ENCODE measurements at regions not wholly inside any gene's neighbourhood (a gene's known extent, or its start where the extent isn't known, plus 50 kb on each side); places are given as distances from the start of the nearest gene placed in this dataset.

GRCh38 chr4:14362385-14362784, 639.9 kb upstream of the CPEB2 start:
- TF ChIP-seq EZH2 (IDR thresholded peaks at IDR 0.05; ENCODE audit: low read depth, unreplicated experiment), result no peak
- no peak for TF ChIP-seq POLR2AphosphoS5 (IDR thresholded peaks at IDR 0.05; ENCODE audit: low read depth)
- TF ChIP-seq REST (IDR thresholded peaks at IDR 0.05; ENCODE audit: unreplicated experiment), result no peak
- no peak for TF ChIP-seq CTCF (conservative IDR thresholded peaks at IDR 0.05; ENCODE audit: low read depth in 2 of 2)
- TF ChIP-seq NANOG (IDR thresholded peaks at IDR 0.05; ENCODE audit: borderline replicate concordance), result no peak
- no peak for TF ChIP-seq EZH2phosphoT487 (IDR thresholded peaks at IDR 0.05; ENCODE audit: unreplicated experiment)
- no peak for TF ChIP-seq JUNB (IDR thresholded peaks at IDR 0.05; ENCODE audit: unreplicated experiment)
- TF ChIP-seq ZNF114 (CRISPR knock-in tag; IDR thresholded peaks at IDR 0.05), result no peak
- no peak for TF ChIP-seq CREB1 (CRISPR knock-in tag; IDR thresholded peaks at IDR 0.05; ENCODE audit: low read depth)
- no peak for TF ChIP-seq STAT1 (IDR thresholded peaks at IDR 0.05; ENCODE audit: unreplicated experiment)
- no peak for TF ChIP-seq ZNF331 (CRISPR knock-in tag; IDR thresholded peaks at IDR 0.05; ENCODE audit: low read depth)
- TF ChIP-seq ETS1 (IDR thresholded peaks at IDR 0.05), result no peak

Data from GM23338 (cell line).